H1 (cell line): ENCODE measurements at regions not wholly inside any gene's neighbourhood (a gene's known extent, or its start where the extent isn't known, plus 50 kb on each side); places are given as distances from the start of the nearest gene placed in this dataset.

Source experiments
- ATF2 ChIP-seq: IDR thresholded peaks from 2 replicates; pipeline ENCODE4 v1.6.1; 2012; ENCODE audit warnings: low read length, inconsistent platforms
- HDAC6 ChIP-seq: IDR thresholded peaks from one replicate; pipeline ENCODE4 v1.7.1; 2012; ENCODE audit warnings: low read depth, mild to moderate bottlenecking, inconsistent platforms, low read length, moderate library complexity
- JUN ChIP-seq: IDR thresholded peaks from 2 replicates; pipeline ENCODE4 v1.6.1; 2011; ENCODE audit warnings: low read depth, mild to moderate bottlenecking, improper control_type of control experiment, low read length
- MAX ChIP-seq: IDR thresholded peaks from 2 replicates; pipeline ENCODE4 v1.6.1; 2012; ENCODE audit warnings: inconsistent platforms
- NRF1 ChIP-seq: IDR thresholded peaks from 2 replicates; pipeline ENCODE4 v1.6.1; 2011; ENCODE audit warnings: mild to moderate bottlenecking, low read depth, low read length, improper control_type of control experiment
- TAF1 ChIP-seq: IDR thresholded peaks from 2 replicates; pipeline ENCODE4 v1.6.1; 2011; ENCODE audit warnings: mild to moderate bottlenecking, low read depth, low read length
- TEAD4 ChIP-seq: IDR thresholded peaks from 2 replicates; pipeline ENCODE4 v1.6.1; 2012; ENCODE audit warnings: low read depth, low read length, inconsistent platforms, mixed read lengths

DNA sequence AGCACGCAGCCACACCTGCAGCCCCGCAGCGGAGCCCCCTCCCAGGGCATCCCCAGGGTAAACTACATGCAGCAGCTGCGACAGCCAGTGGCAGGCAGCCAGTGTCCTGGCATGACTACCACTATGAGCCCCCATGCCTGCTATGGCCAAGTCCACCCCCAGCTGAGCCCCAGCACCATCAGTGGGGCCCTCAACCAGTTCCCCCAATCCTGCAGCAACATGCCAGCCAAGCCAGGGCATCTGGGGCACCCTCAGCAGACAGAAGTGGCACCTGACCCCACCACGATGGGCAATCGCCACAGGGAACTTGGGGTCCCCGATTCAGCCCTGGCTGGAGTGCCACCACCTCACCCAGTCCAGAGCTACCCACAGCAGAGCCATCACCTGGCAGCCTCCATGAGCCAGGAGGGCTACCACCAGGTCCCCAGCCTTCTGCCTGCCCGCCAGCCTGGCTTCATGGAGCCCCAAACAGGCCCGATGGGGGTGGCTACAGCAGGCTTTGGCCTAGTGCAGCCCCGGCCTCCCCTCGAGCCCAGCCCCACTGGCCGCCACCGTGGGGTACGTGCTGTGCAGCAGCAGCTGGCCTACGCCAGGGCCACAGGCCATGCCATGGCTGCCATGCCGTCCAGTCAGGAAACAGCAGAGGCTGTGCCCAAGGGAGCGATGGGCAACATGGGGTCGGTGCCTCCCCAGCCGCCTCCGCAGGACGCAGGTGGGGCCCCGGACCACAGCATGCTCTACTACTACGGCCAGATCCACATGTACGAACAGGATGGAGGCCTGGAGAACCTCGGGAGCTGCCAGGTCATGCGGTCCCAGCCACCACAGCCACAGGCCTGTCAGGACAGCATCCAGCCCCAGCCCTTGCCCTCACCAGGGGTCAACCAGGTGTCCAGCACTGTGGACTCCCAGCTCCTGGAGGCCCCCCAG lies 254.1 kb downstream of the GLI2 start (continued):
- TF ChIP-seq ATF2 = no peak
- TF ChIP-seq TAF1 = no peak
- no peak for TF ChIP-seq NRF1
- TF ChIP-seq TEAD4 = no peak
- TF ChIP-seq MAX = no peak
- no peak for TF ChIP-seq HDAC6
- TF ChIP-seq JUN = no peak
